GM12874 (cell line): ENCODE measurements at regions not wholly inside any gene's neighbourhood (a gene's known extent, or its start where the extent isn't known, plus 50 kb on each side); places are given as distances from the start of the nearest gene placed in this dataset.

ENCODE experiments used
- CTCF ChIP-seq: IDR thresholded peaks from 2 replicates; pipeline ENCODE4 v1.5.1; 2011; ENCODE audit warnings: low read depth, mild to moderate bottlenecking, control low read depth, low read length, moderate library complexity; ENCODE audit not compliant: insufficient read depth

DNA sequence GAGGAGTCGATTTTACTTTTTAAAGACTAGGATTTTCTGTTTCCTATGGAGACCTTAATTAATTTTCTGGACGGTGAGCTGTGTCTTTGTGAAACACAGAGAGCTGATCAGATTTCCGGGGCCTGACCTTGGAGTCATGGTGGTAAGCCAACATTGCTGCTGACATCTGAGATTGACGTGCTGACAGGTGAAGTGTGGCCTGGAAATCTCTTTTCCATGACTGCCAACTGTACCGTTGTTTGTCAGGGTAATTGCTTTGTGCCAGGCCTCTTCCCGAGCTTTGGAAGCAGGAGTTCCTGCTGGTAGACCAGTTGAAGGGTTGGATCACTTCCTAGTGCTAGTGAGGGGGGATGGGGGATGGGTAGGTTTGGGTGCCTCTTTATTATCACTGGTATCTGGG, 71.2 kb downstream of the ADRA2A start:
- TF ChIP-seq CTCF, result no peak

- no peak for TF ChIP-seq CTCF
These were observed 71.6 kb downstream of the ADRA2A start for GRCh38 chr10:111148440-111148839.

DNA sequence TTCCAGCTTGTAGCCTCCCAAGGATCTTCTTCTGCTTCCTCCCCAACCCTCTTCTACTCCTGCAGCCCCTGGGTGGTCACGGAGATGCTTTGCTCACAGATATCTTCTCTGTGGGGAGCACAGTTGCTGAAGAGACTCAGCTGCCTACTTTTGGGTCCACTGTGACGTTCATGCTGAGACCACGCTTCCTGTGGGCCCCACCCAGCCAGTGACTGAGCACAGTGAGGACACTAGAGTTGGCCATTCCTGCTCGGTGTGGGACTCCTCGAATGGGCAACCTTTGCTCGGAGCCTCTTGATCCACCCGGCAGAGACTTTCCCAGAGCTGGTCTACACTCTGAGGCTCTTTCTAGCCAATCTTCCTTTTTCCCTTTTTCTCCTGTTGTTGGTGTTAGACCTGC, 73.9 kb downstream of the ADRA2A start:
- no peak for TF ChIP-seq CTCF

DNA sequence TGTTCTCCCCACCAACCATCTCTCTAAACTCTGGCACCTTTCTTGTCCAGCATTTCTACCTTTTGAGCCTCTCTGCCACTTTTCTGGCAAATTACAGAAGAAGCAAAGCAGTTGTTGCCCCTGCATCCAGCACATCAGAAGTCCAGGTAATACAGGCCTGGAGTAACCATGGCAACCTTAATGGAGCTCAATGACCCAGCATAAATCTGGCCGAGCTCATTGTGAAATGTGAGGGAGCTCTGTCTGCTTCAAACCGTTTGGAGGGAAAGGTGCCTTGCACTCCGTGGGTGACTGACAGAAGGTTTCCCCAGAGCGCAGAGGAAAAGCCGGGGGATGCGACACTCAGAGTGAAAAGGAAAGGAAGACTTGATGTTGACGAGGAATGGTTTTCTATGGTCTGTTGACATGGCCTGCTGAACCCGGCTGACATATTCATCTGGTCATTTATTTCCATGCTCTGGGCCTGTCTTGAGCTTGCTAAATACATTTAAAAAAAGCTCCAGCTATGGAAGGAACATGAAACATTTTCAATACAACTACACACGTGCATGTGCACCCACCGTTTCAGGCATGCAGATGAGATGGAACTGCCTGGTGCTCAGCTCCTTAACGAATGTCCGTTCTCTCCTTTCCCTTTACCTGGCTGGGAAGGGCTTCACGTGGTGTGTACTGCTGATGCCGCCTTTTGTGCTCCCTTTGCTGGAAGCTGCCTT, 74.9 kb downstream of the ADRA2A start:
- TF ChIP-seq CTCF, result no peak

- TF ChIP-seq CTCF, result no peak
These were observed 79.9 kb downstream of the ADRA2A start for GRCh38 chr10:111156754-111157153.

GRCh38 chr10:111158595-111158994, 81.8 kb downstream of the ADRA2A start:
- TF ChIP-seq CTCF, result no peak

DNA sequence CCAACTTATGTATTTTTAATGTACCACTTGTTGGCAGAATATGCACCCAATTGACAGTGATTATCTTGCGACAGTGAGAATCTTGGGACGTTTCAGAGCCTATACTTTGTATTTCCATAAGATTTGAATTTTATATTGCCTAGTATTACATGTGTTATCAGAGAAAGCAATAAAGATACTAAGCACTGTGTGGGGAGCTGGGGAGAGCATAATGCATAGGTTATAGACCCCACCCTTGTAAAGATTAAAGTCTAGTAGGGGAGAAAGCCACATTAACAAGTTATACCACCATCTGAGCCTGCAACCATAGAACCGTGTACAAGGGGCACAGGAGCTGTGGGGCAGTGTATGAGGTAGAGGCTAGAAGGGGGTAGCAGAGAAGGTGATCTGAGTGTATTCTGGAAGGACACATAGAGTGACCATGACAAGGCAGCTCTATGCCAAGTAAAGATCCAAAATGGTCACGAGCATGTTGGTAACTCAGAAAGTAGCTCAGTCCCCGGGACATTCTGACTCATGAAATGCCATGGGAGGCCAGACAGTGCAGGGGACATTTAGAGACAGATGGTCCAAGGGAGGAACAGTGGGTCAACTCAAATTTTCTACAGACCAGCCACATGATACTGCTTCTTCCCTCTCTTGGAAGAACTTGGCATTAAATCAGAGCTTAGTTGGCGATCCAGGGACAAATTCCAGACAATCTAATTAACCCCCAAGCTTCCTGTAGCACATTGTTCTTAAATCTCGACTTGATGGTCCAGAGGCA, 84.5 kb downstream of the ADRA2A start:
- no peak for TF ChIP-seq CTCF
